Erythroblast (primary cell): ENCODE measurements at regions not wholly inside any gene's neighbourhood (a gene's known extent, or its start where the extent isn't known, plus 50 kb on each side); places are given as distances from the start of the nearest gene placed in this dataset.

Source experiments
- DNase-seq, 2 experiments: peaks; one replicate each; lab custom pipeline; 2025; lab: John Stamatoyannopoulos, UW
- GATA1 ChIP-seq: IDR thresholded peaks from 2 replicates; pipeline ENCODE4 v1.6.1; 2011; ENCODE audit warnings: low read depth, mild to moderate bottlenecking, control low read depth, low read length, moderate library complexity
- POLR2A ChIP-seq: IDR thresholded peaks from 2 replicates; pipeline ENCODE4 v1.6.1; 2011; ENCODE audit warnings: mild to moderate bottlenecking, low read length

GRCh38 chrX:38879631-38880220, 78.5 kb downstream of the MID1IP1 start:
- DNase-seq, result no peak
- TF ChIP-seq GATA1 (no peak), POLR2A (no peak)

GRCh38 chrX:38880296-38880854, 79.1 kb downstream of the MID1IP1 start:
- DNase-seq, result no peak
- no peak for TF ChIP-seq POLR2A
- no peak for TF ChIP-seq GATA1

GRCh38 chrX:38881066-38881465, 79.8 kb downstream of the MID1IP1 start:
- no peak for DNase-seq
- TF ChIP-seq POLR2A (no peak), GATA1 (no peak)

- no peak for DNase-seq
- TF ChIP-seq GATA1, result no peak
- TF ChIP-seq POLR2A, result no peak
These were observed 80.5 kb downstream of the MID1IP1 start for GRCh38 chrX:38881727-38882126.

- TF ChIP-seq GATA1 (no peak), POLR2A (no peak)
- DNase-seq, result no peak
These were observed 81.8 kb downstream of the MID1IP1 start for GRCh38 chrX:38882894-38883626.

GRCh38 chrX:38886112-38886511, 84.9 kb downstream of the MID1IP1 start:
- no peak for DNase-seq
- TF ChIP-seq GATA1 (no peak), POLR2A (no peak)

GRCh38 chrX:38887222-38887621, 86.0 kb downstream of the MID1IP1 start:
- DNase-seq, result no peak
- TF ChIP-seq POLR2A (no peak), GATA1 (no peak)

GRCh38 chrX:38890326-38890725, 89.1 kb downstream of the MID1IP1 start:
- TF ChIP-seq POLR2A (no peak), GATA1 (no peak)
- DNase-seq, result no peak

GRCh38 chrX:38890963-38891362, 89.7 kb downstream of the MID1IP1 start:
- DNase-seq, result no peak
- TF ChIP-seq POLR2A (no peak), GATA1 (no peak)

GRCh38 chrX:38891641-38892413, 90.6 kb downstream of the MID1IP1 start:
- DNase-seq, result no peak

GRCh38 chrX:38893441-38893840, 92.2 kb downstream of the MID1IP1 start:
- DNase-seq, result no peak
- TF ChIP-seq GATA1 (no peak), POLR2A (no peak)

More at GRCh38 chrX:38891641-38892413, 90.6 kb downstream of the MID1IP1 start:
- TF ChIP-seq GATA1 (no peak), POLR2A (no peak)

- DNase-seq, result no peak
- TF ChIP-seq GATA1 (no peak), POLR2A (no peak)
These were observed 94.5 kb downstream of the MID1IP1 start for GRCh38 chrX:38895775-38896174.

- TF ChIP-seq GATA1 (no peak), POLR2A (no peak)
These were observed 95.6 kb downstream of the MID1IP1 start for GRCh38 chrX:38896724-38897298.

GRCh38 chrX:38898261-38898660, 97.0 kb downstream of the MID1IP1 start:
- TF ChIP-seq POLR2A, result no peak
- no peak for TF ChIP-seq GATA1
- no peak for DNase-seq

More at GRCh38 chrX:38896724-38897298, 95.6 kb downstream of the MID1IP1 start:
- DNase-seq, result no peak
